Mucosa of descending colon (tissue), 3 donors: ENCODE measurements at regions not wholly inside any gene's neighbourhood (a gene's known extent, or its start where the extent isn't known, plus 50 kb on each side); places are given as distances from the start of the nearest gene placed in this dataset.

Source experiments
- ATAC-seq: fragments of 200-7000 bp; cut with Tn5 transposase; one replicate; pipeline ENCODE4 v1.9.1; 2020; ENCODE audit warnings: mild to moderate bottlenecking, moderate library complexity
- DNase-seq, 3 donors: peaks; one replicate each; pipeline ENCODE4 v3.0.0-alpha.2; 2020
- H3K36me3 ChIP-seq: fragments of 200-600 bp; one replicate; pipeline ENCODE4 v1.8.0; 2021; ENCODE audit warnings: low read depth, mild to moderate bottlenecking
- H3K4me1 ChIP-seq: fragments of 200-600 bp; one replicate; pipeline ENCODE4 v1.8.0; 2021; ENCODE audit warnings: low read depth, mild to moderate bottlenecking
- H3K4me3 ChIP-seq: fragments of 200-600 bp; one replicate; pipeline ENCODE4 v1.8.0; 2021; ENCODE audit warnings: mild to moderate bottlenecking
- H3K9me3 ChIP-seq: fragments of 200-600 bp; one replicate; pipeline ENCODE4 v1.8.0; 2021; ENCODE audit warnings: mild to moderate bottlenecking
- intact Hi-C, 2 donors: fragments of 100-400 bp; cut with DNase I in 1 of 2; cut with micrococcal nuclease in 1 of 2; formaldehyde crosslinking; loops; one replicate each; pipeline versions ENCODE4 v1.11.0 to v1.11.1; 2022; cut with DNase I, micrococcal nuclease
- TF ChIP-seq, protein P1 (sequence below): fragments of 200-600 bp; IDR thresholded peaks from one replicate; pipeline ENCODE4 v1.8.0; 2022; ENCODE audit warnings: antibody characterized with exemption, mild to moderate bottlenecking
- donor health status: DM: no; HTN: no; CAD: no; lungs with moderate emphysema.
- donor health status: DM: no; HTN: no; CAD: no.
- donor health status: DM: no; HTN: yes; CAD: no.

DNA sequence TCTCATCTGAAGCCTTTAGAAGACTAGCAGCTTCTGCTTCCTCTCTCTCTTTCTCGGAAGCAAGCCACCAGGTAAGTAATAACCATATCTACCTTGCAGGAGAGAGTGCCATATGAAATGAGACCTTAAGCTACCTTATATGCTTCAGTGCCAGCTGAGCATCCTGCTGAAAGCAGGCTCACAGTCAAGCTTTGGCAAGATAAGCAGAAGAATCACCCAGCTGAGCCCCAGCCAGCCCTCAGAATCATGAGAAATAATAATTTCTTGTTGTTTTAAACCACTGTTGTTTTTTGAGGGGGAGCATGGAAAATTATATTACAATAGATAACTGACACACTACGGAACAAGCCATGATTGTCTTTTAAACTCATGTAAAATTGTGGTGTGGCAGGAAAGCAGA lies 514.4 kb downstream of the MBD2 start:
- Histone ChIP-seq H3K4me3 (no peak overlapping the region), H3K9me3 (no peaks in the 10 kb centered on the region), H3K4me1 (no peaks in the 10 kb centered on the region), H3K36me3 (no peaks in the 10 kb centered on the region)
- ATAC-seq, result no peak
- intact Hi-C loops, result no loop called here
- TF ChIP-seq, protein P1, sequence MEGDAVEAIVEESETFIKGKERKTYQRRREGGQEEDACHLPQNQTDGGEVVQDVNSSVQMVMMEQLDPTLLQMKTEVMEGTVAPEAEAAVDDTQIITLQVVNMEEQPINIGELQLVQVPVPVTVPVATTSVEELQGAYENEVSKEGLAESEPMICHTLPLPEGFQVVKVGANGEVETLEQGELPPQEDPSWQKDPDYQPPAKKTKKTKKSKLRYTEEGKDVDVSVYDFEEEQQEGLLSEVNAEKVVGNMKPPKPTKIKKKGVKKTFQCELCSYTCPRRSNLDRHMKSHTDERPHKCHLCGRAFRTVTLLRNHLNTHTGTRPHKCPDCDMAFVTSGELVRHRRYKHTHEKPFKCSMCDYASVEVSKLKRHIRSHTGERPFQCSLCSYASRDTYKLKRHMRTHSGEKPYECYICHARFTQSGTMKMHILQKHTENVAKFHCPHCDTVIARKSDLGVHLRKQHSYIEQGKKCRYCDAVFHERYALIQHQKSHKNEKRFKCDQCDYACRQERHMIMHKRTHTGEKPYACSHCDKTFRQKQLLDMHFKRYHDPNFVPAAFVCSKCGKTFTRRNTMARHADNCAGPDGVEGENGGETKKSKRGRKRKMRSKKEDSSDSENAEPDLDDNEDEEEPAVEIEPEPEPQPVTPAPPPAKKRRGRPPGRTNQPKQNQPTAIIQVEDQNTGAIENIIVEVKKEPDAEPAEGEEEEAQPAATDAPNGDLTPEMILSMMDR, result no peak
- no peak for DNase-seq

- intact Hi-C loops, result no loop called here
- no peak for ATAC-seq
- no peaks in the 10 kb centered on the region for H3K9me3 ChIP-seq
These were observed 522.0 kb downstream of the MBD2 start for GRCh38 chr18:53702480-53702879.

DNA sequence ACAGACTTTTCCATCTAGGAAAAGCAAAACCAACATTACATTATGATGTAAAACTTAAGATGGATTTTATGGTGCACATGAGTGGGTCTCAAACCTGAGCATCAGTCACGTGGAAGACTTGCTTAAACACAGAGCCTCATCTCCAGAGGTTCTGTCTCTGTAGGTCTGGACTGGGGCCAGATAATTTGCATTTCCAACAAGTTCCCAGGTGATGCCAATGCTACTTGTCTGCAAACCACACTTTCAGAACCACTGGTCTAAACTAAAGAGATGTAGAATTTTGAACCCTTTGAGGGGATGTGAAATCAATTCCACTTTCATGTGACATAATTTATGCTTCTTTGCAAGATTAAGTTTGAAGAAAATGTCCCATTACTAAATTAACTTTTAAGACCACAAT lies 522.8 kb downstream of the MBD2 start:
- Histone ChIP-seq H3K4me1 (no peaks in the 10 kb centered on the region), H3K4me3 (no peak overlapping the region), H3K9me3 (no peaks in the 10 kb centered on the region), H3K36me3 (no peaks in the 10 kb centered on the region)
- TF ChIP-seq, protein P1, result no peak
- no peak for DNase-seq
- intact Hi-C loops, result no loop called here
- no peak for ATAC-seq

More at GRCh38 chr18:53702480-53702879, 522.0 kb downstream of the MBD2 start:
- H3K4me3 ChIP-seq, result no peak overlapping the region
- H3K36me3 ChIP-seq, result no peaks in the 10 kb centered on the region
- no peaks in the 10 kb centered on the region for H3K4me1 ChIP-seq
- TF ChIP-seq, protein P1, result no peak
- no peak for DNase-seq

- TF ChIP-seq, protein P1, result no peak
- no peaks in the 10 kb centered on the region for H3K36me3 ChIP-seq
- DNase-seq (peak in 2 of 3 donors; percentile 23 to 79), ATAC-seq (peak; percentile 64)
- H3K4me3 ChIP-seq, result no peak overlapping the region
- no peaks in the 10 kb centered on the region for H3K9me3 ChIP-seq
- intact Hi-C loops, result loop anchor here in 1 of 2 donors (5.0 to 10.0 kb wide), 2 partner anchors 163 to 426 kb away; no protein-coding TSS in a partner anchor
- H3K4me1 ChIP-seq, result no peaks in the 10 kb centered on the region
These were observed 525.6 kb downstream of the MBD2 start for GRCh38 chr18:53698907-53699306.

DNA sequence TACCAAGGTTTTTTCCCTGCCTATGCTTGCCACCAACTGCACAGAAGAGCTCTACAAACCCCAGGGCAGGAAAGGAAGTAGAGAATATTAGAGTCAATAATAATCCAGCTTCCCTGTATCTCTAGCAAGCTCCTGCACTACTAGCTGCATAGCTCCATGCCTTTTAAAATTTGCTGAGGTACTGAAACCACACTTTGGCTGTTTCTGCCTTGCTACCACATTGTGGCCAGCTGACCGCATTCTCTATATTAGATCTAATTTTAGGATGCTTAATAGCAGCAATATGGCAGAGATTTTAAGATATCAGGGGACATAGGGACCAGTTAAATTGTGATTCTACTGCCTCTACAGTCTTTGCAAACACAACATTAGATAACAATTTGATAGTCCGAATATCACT lies 534.6 kb downstream of the MBD2 start:
- ATAC-seq (no peak), DNase-seq (no peak)
- Histone ChIP-seq H3K9me3 (no peaks in the 10 kb centered on the region), H3K36me3 (no peaks in the 10 kb centered on the region), H3K4me1 (no peaks in the 10 kb centered on the region), H3K4me3 (no peak overlapping the region)
- TF ChIP-seq, protein P1, result no peak
- intact Hi-C loops, result loop anchor here in 1 of 2 donors (10.0 kb wide), 1 partner anchor 435 kb away; no protein-coding TSS in a partner anchor

GRCh38 chr18:53686965-53687364 lies 537.5 kb downstream of the MBD2 start:
- intact Hi-C loops, result no loop called here
- Histone ChIP-seq H3K4me3 (no peak overlapping the region), H3K4me1 (no peaks in the 10 kb centered on the region), H3K9me3 (no peaks in the 10 kb centered on the region), H3K36me3 (no peaks in the 10 kb centered on the region)
- DNase-seq, result peak in 1 of 3 donors; percentile 7
- TF ChIP-seq, protein P1, result no peak
- ATAC-seq, result no peak
